Activated naive CD4-positive, alpha-beta T cell (primary cell): ENCODE measurements at regions not wholly inside any gene's neighbourhood (a gene's known extent, or its start where the extent isn't known, plus 50 kb on each side); places are given as distances from the start of the nearest gene placed in this dataset.

Experiments
- DNase-seq, 4 experiments: peaks; one replicate each; lab custom pipeline; 2025; lab: John Stamatoyannopoulos, UW

DNA sequence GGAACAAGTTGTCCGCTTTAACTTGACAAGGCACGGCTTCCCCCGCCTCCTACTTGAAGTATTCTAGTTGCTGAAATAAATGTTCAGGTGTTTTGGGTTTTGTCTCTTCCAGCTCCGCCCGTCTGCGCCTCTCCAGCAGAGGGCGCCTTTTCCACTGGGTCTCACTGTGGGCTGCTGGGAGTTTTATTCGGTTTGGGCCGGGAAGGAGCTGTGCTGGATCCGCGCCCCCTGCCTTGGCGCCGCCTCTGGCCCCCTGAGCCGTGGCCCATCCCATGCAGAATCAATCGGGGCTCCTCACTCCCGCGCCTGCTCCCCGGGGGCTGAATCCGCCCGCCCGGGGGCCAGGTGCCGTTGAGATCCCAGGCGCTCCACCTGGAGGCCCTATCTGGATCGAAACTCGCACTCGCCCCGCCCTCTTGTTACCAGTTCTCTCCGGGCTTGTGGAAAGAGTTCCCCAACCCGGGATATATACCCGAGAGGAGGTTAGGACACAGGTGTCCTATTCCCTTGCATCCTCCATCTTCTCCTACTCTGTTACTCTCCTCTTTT, 51.0 kb upstream of the TCF21 start:
- peak in 3 of 4 experiments; percentile 4 to 34 (median 12) for DNase-seq
